NB4 (cell line): ENCODE measurements at regions not wholly inside any gene's neighbourhood (a gene's known extent, or its start where the extent isn't known, plus 50 kb on each side); places are given as distances from the start of the nearest gene placed in this dataset.

Experiments used
- DNase-seq: peaks from one replicate; pipeline ENCODE4 v3.0.0; 2010; ENCODE audit warnings: low read depth
- H3K4me3 ChIP-seq: one replicate; pipeline ENCODE4 v1.5.1; 2011; ENCODE audit warnings: mild to moderate bottlenecking, low read depth, low read length, moderate library complexity
- MYC ChIP-seq: IDR thresholded peaks from 2 replicates; pipeline ENCODE4 v1.6.1; 2011; ENCODE audit warnings: low read depth, low read length
- POLR2A ChIP-seq: IDR thresholded peaks from 2 replicates; pipeline ENCODE4 v1.6.1; 2011; ENCODE audit warnings: mild to moderate bottlenecking; ENCODE audit not compliant: insufficient read length; ENCODE audit errors: extremely low read depth
- TF ChIP-seq, protein P1 (sequence below): IDR thresholded peaks from 2 replicates; pipeline ENCODE4 v1.6.1; 2011; ENCODE audit warnings: low read depth, low read length
- TF ChIP-seq, protein P2 (sequence below): IDR thresholded peaks from one replicate; pipeline ENCODE4 v1.5.1; 2012; ENCODE audit warnings: low read depth, low read length

DNA sequence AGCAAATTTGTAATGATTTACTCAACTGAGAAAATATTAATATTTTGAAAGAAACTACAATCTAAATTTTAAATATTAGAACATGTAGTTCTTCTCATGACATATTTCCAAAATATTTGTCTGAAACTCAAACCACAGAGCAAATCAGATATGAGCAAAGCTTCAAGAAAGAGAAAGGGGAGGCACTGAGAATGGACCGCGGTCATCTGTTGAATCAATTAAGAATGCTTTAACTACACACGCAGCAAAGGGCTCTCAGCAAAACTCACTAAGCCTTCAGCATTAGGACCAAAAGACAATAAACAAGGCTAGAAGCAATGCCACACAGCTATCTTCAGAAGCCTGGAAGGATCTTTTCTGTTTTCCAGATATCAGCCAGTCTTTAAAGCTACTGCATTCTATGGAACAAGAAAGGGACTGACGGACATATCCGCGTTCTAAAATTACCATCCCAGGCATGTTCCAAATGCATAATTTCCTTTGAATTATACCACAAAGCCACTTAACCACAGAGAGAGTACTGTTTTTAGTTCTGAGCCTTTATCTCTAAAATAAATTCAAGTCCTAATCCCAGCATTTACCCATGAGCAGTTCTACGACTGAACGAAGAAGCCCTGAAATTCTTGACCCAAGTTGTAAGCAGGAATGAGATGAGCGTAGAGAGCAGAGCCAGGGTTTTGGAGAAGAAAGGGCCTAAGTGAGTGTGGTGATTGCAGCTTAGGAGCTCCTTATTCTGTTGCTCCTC, 513.5 kb downstream of the AGTPBP1 start:
- TF ChIP-seq, protein P1, sequence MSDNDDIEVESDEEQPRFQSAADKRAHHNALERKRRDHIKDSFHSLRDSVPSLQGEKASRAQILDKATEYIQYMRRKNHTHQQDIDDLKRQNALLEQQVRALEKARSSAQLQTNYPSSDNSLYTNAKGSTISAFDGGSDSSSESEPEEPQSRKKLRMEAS = no peak
- TF ChIP-seq, protein P2, sequence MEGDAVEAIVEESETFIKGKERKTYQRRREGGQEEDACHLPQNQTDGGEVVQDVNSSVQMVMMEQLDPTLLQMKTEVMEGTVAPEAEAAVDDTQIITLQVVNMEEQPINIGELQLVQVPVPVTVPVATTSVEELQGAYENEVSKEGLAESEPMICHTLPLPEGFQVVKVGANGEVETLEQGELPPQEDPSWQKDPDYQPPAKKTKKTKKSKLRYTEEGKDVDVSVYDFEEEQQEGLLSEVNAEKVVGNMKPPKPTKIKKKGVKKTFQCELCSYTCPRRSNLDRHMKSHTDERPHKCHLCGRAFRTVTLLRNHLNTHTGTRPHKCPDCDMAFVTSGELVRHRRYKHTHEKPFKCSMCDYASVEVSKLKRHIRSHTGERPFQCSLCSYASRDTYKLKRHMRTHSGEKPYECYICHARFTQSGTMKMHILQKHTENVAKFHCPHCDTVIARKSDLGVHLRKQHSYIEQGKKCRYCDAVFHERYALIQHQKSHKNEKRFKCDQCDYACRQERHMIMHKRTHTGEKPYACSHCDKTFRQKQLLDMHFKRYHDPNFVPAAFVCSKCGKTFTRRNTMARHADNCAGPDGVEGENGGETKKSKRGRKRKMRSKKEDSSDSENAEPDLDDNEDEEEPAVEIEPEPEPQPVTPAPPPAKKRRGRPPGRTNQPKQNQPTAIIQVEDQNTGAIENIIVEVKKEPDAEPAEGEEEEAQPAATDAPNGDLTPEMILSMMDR = no peak
- TF ChIP-seq MYC (no peak), POLR2A (no peak)
- no peak for DNase-seq
- no peak overlapping the region for H3K4me3 ChIP-seq

DNA sequence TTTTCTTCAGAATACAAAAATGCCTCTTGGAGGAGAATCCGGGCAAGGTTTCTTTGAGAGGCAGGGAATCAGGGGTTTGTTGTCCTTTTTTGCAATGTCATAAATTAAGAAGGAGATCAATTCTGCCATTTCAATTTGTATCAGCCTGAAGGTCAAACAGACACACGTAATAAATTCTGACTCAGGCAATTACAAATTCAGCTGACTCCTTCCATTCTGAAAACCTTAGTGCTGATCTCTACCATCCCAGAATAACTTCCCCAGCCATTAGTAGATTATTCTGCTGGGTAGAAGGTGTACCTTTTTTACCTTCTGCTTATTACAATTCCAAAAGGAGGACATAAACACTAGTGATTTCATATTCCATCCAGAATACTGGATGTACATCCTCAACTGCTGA, 516.6 kb downstream of the AGTPBP1 start:
- H3K4me3 ChIP-seq = no peak overlapping the region
- TF ChIP-seq, protein P2 = no peak
- no peak for TF ChIP-seq POLR2A
- TF ChIP-seq, protein P1 = no peak
- TF ChIP-seq MYC = no peak
- DNase-seq = no peak

DNA sequence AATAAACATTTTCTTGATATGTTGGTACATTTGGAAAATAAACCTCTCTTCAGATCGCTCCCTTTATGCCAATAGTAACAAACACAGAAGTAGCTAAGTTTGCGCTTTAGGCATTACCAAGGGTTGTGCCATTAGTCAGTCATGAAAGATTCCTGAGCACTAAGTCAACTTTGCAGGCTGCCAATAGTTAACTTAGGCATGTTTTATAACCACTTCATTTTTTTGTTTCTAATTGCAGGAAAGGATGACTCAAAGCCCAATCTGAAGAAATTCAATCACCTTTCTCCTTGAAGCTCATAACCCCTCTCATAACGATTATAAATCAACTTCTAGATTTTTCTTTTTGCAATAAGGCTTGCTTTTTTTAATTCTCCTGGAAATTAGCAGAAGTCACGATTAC, 517.0 kb downstream of the AGTPBP1 start:
- no peak overlapping the region for H3K4me3 ChIP-seq
- TF ChIP-seq, protein P1 = no peak
- TF ChIP-seq POLR2A (no peak), MYC (no peak)
- TF ChIP-seq, protein P2 = no peak
- DNase-seq = no peak

DNA sequence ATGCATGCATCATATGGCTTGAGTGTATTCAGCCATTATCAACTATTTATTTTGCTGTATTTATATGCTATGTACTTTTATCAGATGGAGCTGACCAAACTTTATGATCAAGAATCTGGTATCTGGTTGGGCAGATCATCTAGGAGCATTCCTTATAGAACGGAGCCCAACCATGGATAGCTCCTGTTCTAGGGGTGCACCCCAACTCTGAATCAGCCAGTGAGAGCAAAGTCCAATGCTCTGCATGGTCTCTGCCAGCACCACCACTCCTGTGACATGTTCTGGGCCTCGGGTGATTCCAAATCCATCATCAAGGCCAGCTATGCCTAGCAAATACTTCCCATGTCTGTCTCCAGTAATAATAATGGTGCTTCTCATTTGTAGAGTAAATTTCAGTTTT, 517.5 kb downstream of the AGTPBP1 start:
- no peak overlapping the region for H3K4me3 ChIP-seq
- no peak for DNase-seq
- TF ChIP-seq, protein P1 = no peak
- no peak for TF ChIP-seq POLR2A
- TF ChIP-seq MYC = no peak
- TF ChIP-seq, protein P2 = no peak

DNA sequence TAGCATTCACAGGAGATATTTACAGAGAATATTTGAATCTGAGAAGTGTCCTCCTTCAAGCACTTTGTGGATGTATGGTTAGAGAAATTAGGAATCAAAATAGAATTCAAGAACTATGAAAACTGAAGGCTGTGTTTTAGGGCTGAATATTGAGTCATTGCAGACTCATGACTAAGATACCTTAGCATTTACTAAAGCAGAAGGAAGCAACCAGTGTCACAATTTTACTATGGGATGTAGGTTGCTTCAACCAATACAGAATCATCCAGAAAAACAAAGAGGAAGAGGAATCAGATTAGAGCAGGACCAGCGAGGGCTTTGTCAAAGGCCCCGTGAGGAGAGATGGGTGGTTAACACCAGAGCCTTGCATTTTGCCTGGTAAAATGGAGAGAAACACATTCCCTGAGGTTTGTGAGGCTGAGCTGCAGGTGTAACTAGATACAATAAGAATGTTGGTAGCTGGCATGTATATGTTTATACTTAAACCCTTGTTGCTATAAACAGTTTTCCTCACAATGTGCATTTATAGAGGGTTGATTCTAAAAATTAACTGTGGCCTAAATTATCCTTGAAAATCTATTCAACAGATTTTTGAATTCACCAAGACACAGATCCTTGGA, 518.1 kb downstream of the AGTPBP1 start:
- H3K4me3 ChIP-seq = no peak overlapping the region
- DNase-seq = no peak
- TF ChIP-seq, protein P2 = no peak
- TF ChIP-seq POLR2A (no peak), MYC (no peak)
- TF ChIP-seq, protein P1 = no peak
